Vagina (tissue), 2 donors: ENCODE measurements at regions not wholly inside any gene's neighbourhood (a gene's known extent, or its start where the extent isn't known, plus 50 kb on each side); places are given as distances from the start of the nearest gene placed in this dataset.

Experiments used
- DNase-seq, 2 donors: peaks; one replicate each; pipeline ENCODE4 v3.0.0-alpha.2; 2017; ENCODE audit errors: extremely low spot score in 2 of 2
- H3K27ac ChIP-seq: fragments of 200-600 bp; sonication (generic); one replicate; pipeline ENCODE4 v1.5.1; 2019
- H3K27me3 ChIP-seq: fragments of 200-600 bp; sonication (generic); one replicate; pipeline ENCODE4 v1.5.1; 2019
- H3K36me3 ChIP-seq, 2 donors: fragments of 200-600 bp; sonication (generic); one replicate each; pipeline ENCODE4 v1.5.1; 2017 to 2019
- H3K4me1 ChIP-seq: fragments of 200-600 bp; sonication (generic); one replicate; pipeline ENCODE4 v1.5.1; 2019
- H3K4me3 ChIP-seq, 2 donors: fragments of 200-600 bp; sonication (generic); 1 replicate in 1 of 2; 2 replicates in 1 of 2; pipeline ENCODE4 v1.5.1; 2016 to 2019
- H3K9me3 ChIP-seq: fragments of 200-600 bp; sonication (generic); one replicate; pipeline ENCODE4 v1.5.1; 2019
- CTCF ChIP-seq, 3 experiments: fragments of 450-650 bp in 2 of 3; fragments of 200-600 bp in 1 of 3; sonication (generic) in 1 of 3; IDR thresholded peaks; one replicate each; pipeline ENCODE4 v1.5.1; 2017 to 2019; ENCODE audit warnings: antibody characterized with exemption in 3 of 3, mild to moderate bottlenecking in 2 of 3, moderate library complexity in 2 of 3
- POLR2A ChIP-seq, 2 donors: fragments of 450-650 bp; IDR thresholded peaks; one replicate each; pipeline ENCODE4 v1.6.1; 2017; ENCODE audit warnings: antibody characterized with exemption in 2 of 2, mild to moderate bottlenecking in 2 of 2, moderate library complexity in 2 of 2
- POLR2AphosphoS5 ChIP-seq, 2 donors: sonication (generic); formaldehyde crosslinking; IDR thresholded peaks; one replicate each; pipeline ENCODE4 v1.9.0; 2017; ENCODE audit warnings: antibody characterized with exemption in 2 of 2, mild to moderate bottlenecking in 2 of 2, low read depth in 1 of 2; ENCODE audit not compliant: insufficient read depth in 1 of 2
- intact Hi-C: fragments of 100-400 bp; cut with DNase I; formaldehyde crosslinking; loops from one replicate; pipeline ENCODE4 v1.15.1; 2023

GRCh38 chr5:176186107-176186506 lies 52.1 kb upstream of the SIMC1 start:
- H3K9me3 ChIP-seq, result no peaks in the 10 kb centered on the region
- no peaks in the 10 kb centered on the region for H3K4me1 ChIP-seq
- H3K27me3 ChIP-seq, result no peaks in the 10 kb centered on the region
- no peak for DNase-seq
- H3K27ac ChIP-seq, result no peak overlapping the region
- H3K4me3 ChIP-seq, result no peak overlapping the region
- H3K36me3 ChIP-seq, result no peaks in the 10 kb centered on the region
- intact Hi-C loops, result no loop called here
- TF ChIP-seq POLR2AphosphoS5 (IDR thresholded peaks at IDR 0.05; ENCODE audit: insufficient read depth in 1 of 2, low read depth in 1 of 2), result no peak
- TF ChIP-seq CTCF (IDR thresholded peaks at IDR 0.05), result no peak
- TF ChIP-seq POLR2A (IDR thresholded peaks at IDR 0.05), result no peak

GRCh38 chr5:176187276-176188062 lies 50.8 kb upstream of the SIMC1 start:
- Histone ChIP-seq H3K4me3 (no peak overlapping the region), H3K27ac (no peak overlapping the region), H3K36me3 (no peaks in the 10 kb centered on the region), H3K4me1 (no peaks in the 10 kb centered on the region), H3K27me3 (no peaks in the 10 kb centered on the region), H3K9me3 (no peaks in the 10 kb centered on the region)
- DNase-seq, result no peak
- intact Hi-C loops, result no loop called here
- no peak for TF ChIP-seq POLR2AphosphoS5 (IDR thresholded peaks at IDR 0.05; ENCODE audit: insufficient read depth in 1 of 2, low read depth in 1 of 2)
- TF ChIP-seq CTCF (IDR thresholded peaks at IDR 0.05), result no peak

- Histone ChIP-seq H3K4me3 (no peak overlapping the region), H3K27me3 (no peaks in the 10 kb centered on the region), H3K36me3 (no peaks in the 10 kb centered on the region), H3K9me3 (no peaks in the 10 kb centered on the region), H3K4me1 (no peaks in the 10 kb centered on the region), H3K27ac (no peak overlapping the region)
- intact Hi-C loops, result no loop called here
- TF ChIP-seq CTCF (IDR thresholded peaks at IDR 0.05), result no peak
- TF ChIP-seq POLR2AphosphoS5 (IDR thresholded peaks at IDR 0.05; ENCODE audit: insufficient read depth in 1 of 2, low read depth in 1 of 2), result no peak
- no peak for TF ChIP-seq POLR2A (IDR thresholded peaks at IDR 0.05)
- DNase-seq, result no peak
Measured at GRCh38 chr5:176188085-176188484, 50.1 kb upstream of the SIMC1 start.
